OCI-LY1 (cell line): ENCODE measurements at regions not wholly inside any gene's neighbourhood (a gene's known extent, or its start where the extent isn't known, plus 50 kb on each side); places are given as distances from the start of the nearest gene placed in this dataset.

ENCODE experiments used
- CTCF ChIP-seq: fragments of 200-600 bp; sonication (generic), shearing (Covaris generic); IDR thresholded peaks from 2 replicates; pipeline ENCODE4 v1.5.1; 2017; ENCODE audit warnings: mild to moderate bottlenecking, antibody characterized with exemption, low read length, moderate library complexity, mixed read lengths
- EZH2 ChIP-seq: fragments of 200-600 bp; sonication (generic), shearing (Covaris generic); IDR thresholded peaks from 2 replicates; pipeline ENCODE4 v1.8.0; 2017; ENCODE audit warnings: borderline replicate concordance, mixed run types, mild to moderate bottlenecking, antibody characterized with exemption, low read length, moderate library complexity, mixed read lengths

- no peak for TF ChIP-seq CTCF
- no peak for TF ChIP-seq EZH2
Observed at GRCh38 chr4:28443371-28443770, 1582.7 kb downstream of the STIM2 start.
